Activated naive CD4-positive, alpha-beta T cell treated with anti-CD3 and anti-CD28 coated beads, Interleukin-2, amount 10 ng/mL, durations not matched to agents 7 days and 5 days (primary cell): ENCODE measurements at regions not wholly inside any gene's neighbourhood (a gene's known extent, or its start where the extent isn't known, plus 50 kb on each side); places are given as distances from the start of the nearest gene placed in this dataset.

Experiments
- CTCF ChIA-PET: fragments of 350-600 bp; sonication (Branson Sonifier 250); formaldehyde crosslinking; loops from one replicate; lab custom pipeline; 2021; ENCODE audit warnings: antibody characterized with exemption; lab: Charles Lee
- DNase-seq: peaks from one replicate; pipeline ENCODE4 v3.0.0-alpha.2; 2020
- H3K27ac Mint-ChIP-seq: one replicate; pipeline ENCODE4 v1.8.0; 2021; ENCODE audit warnings: mild to moderate bottlenecking, moderate library complexity, mixed read lengths
- H3K27me3 Mint-ChIP-seq: one replicate; pipeline ENCODE4 v1.8.0; 2021; ENCODE audit warnings: mild to moderate bottlenecking, mixed read lengths
- H3K36me3 Mint-ChIP-seq: one replicate; pipeline ENCODE4 v1.8.0; 2021; ENCODE audit warnings: mixed read lengths
- H3K4me1 Mint-ChIP-seq: one replicate; pipeline ENCODE4 v1.8.0; 2021; ENCODE audit warnings: mixed read lengths
- H3K4me3 Mint-ChIP-seq: one replicate; pipeline ENCODE4 v1.8.0; 2021; ENCODE audit warnings: mild to moderate bottlenecking, moderate library complexity, mixed read lengths
- H3K9me3 Mint-ChIP-seq: one replicate; pipeline ENCODE4 v1.8.0; 2021; ENCODE audit warnings: mixed read lengths

- H3K27me3 Mint-ChIP-seq: peaks cover 24% of the 10 kb centered on the region
- CTCF ChIA-PET: no interaction called here
- H3K36me3 Mint-ChIP-seq: no peaks in the 10 kb centered on the region
- no peak overlapping the region for H3K4me3 Mint-ChIP-seq
- no peak overlapping the region for H3K27ac Mint-ChIP-seq
- no peaks in the 10 kb centered on the region for H3K4me1 Mint-ChIP-seq
- no peaks in the 10 kb centered on the region for H3K9me3 Mint-ChIP-seq
- no peak for DNase-seq
These were observed 196.4 kb upstream of the HES1 start for GRCh38 chr3:193939527-193939926.

GRCh38 chr3:193940526-193940925, 195.4 kb upstream of the HES1 start:
- CTCF ChIA-PET: no interaction called here
- H3K36me3 Mint-ChIP-seq: no peaks in the 10 kb centered on the region
- H3K4me1 Mint-ChIP-seq: no peaks in the 10 kb centered on the region

GRCh38 chr3:193941486-193941885, 194.5 kb upstream of the HES1 start:
- Mint-ChIP-seq H3K36me3 (no peaks in the 10 kb centered on the region), H3K4me1 (no peaks in the 10 kb centered on the region), H3K27ac (no peak overlapping the region), H3K9me3 (no peaks in the 10 kb centered on the region), H3K27me3 (peaks cover 27% of the 10 kb centered on the region), H3K4me3 (no peak overlapping the region)
- CTCF ChIA-PET: no interaction called here
- no peak for DNase-seq

More at GRCh38 chr3:193940526-193940925, 195.4 kb upstream of the HES1 start:
- no peak for DNase-seq
- Mint-ChIP-seq H3K27ac (no peak overlapping the region), H3K27me3 (peaks cover 22% of the 10 kb centered on the region), H3K4me3 (no peak overlapping the region), H3K9me3 (no peaks in the 10 kb centered on the region)

GRCh38 chr3:193942516-193943055, 193.4 kb upstream of the HES1 start:
- Mint-ChIP-seq H3K4me1 (no peaks in the 10 kb centered on the region), H3K27ac (no peak overlapping the region), H3K9me3 (no peaks in the 10 kb centered on the region), H3K36me3 (no peaks in the 10 kb centered on the region), H3K4me3 (no peak overlapping the region), H3K27me3 (peaks cover 35% of the 10 kb centered on the region)
- CTCF ChIA-PET: interaction anchor here (0.6 kb wide), 1 partner anchor 10 kb away, joined by 3 read pairs; no protein-coding TSS in a partner anchor
- no peak for DNase-seq

- no peaks in the 10 kb centered on the region for H3K4me1 Mint-ChIP-seq
- DNase-seq: no peak
- CTCF ChIA-PET: no interaction called here
- no peaks in the 10 kb centered on the region for H3K36me3 Mint-ChIP-seq
- no peak overlapping the region for H3K4me3 Mint-ChIP-seq
- no peak overlapping the region for H3K27ac Mint-ChIP-seq
- H3K27me3 Mint-ChIP-seq: peaks cover 39% of the 10 kb centered on the region
- no peaks in the 10 kb centered on the region for H3K9me3 Mint-ChIP-seq
These were observed 192.7 kb upstream of the HES1 start for GRCh38 chr3:193943200-193943599.

- Mint-ChIP-seq H3K36me3 (no peaks in the 10 kb centered on the region), H3K27me3 (peaks cover 39% of the 10 kb centered on the region), H3K27ac (no peak overlapping the region), H3K4me3 (no peak overlapping the region), H3K4me1 (no peaks in the 10 kb centered on the region), H3K9me3 (no peaks in the 10 kb centered on the region)
- CTCF ChIA-PET: no interaction called here
- no peak for DNase-seq
These were observed 192.0 kb upstream of the HES1 start for GRCh38 chr3:193943851-193944517.

GRCh38 chr3:193944518-193944884, 191.4 kb upstream of the HES1 start:
- CTCF ChIA-PET: no interaction called here
- H3K27me3 Mint-ChIP-seq: peaks cover 39% of the 10 kb centered on the region
- H3K36me3 Mint-ChIP-seq: no peaks in the 10 kb centered on the region
- H3K4me1 Mint-ChIP-seq: no peaks in the 10 kb centered on the region
- no peak for DNase-seq
- H3K9me3 Mint-ChIP-seq: no peaks in the 10 kb centered on the region
- no peak overlapping the region for H3K27ac Mint-ChIP-seq
- no peak overlapping the region for H3K4me3 Mint-ChIP-seq

GRCh38 chr3:193945143-193945542, 190.8 kb upstream of the HES1 start:
- H3K27ac Mint-ChIP-seq: no peak overlapping the region
- peaks cover 38% of the 10 kb centered on the region for H3K27me3 Mint-ChIP-seq
- CTCF ChIA-PET: no interaction called here
- no peak for DNase-seq
- H3K9me3 Mint-ChIP-seq: no peaks in the 10 kb centered on the region
- no peaks in the 10 kb centered on the region for H3K36me3 Mint-ChIP-seq
- H3K4me1 Mint-ChIP-seq: no peaks in the 10 kb centered on the region
- H3K4me3 Mint-ChIP-seq: no peak overlapping the region

- CTCF ChIA-PET: no interaction called here
These were observed 189.0 kb upstream of the HES1 start for GRCh38 chr3:193946945-193947344.

GRCh38 chr3:193947596-193947995, 188.4 kb upstream of the HES1 start:
- Mint-ChIP-seq H3K4me1 (no peaks in the 10 kb centered on the region), H3K27me3 (peaks cover 49% of the 10 kb centered on the region), H3K9me3 (no peaks in the 10 kb centered on the region), H3K4me3 (no peak overlapping the region), H3K27ac (no peak overlapping the region), H3K36me3 (no peaks in the 10 kb centered on the region)
- DNase-seq: no peak
- CTCF ChIA-PET: no interaction called here

More at GRCh38 chr3:193946945-193947344, 189.0 kb upstream of the HES1 start:
- Mint-ChIP-seq H3K4me3 (no peak overlapping the region), H3K27ac (no peak overlapping the region), H3K27me3 (peaks cover 49% of the 10 kb centered on the region), H3K4me1 (no peaks in the 10 kb centered on the region), H3K9me3 (no peaks in the 10 kb centered on the region), H3K36me3 (no peaks in the 10 kb centered on the region)
- no peak for DNase-seq

- Mint-ChIP-seq H3K27ac (no peak overlapping the region), H3K4me1 (no peaks in the 10 kb centered on the region), H3K27me3 (peaks cover 53% of the 10 kb centered on the region), H3K4me3 (no peak overlapping the region), H3K36me3 (no peaks in the 10 kb centered on the region), H3K9me3 (no peaks in the 10 kb centered on the region)
- CTCF ChIA-PET: no interaction called here
- DNase-seq: no peak
These were observed 187.5 kb upstream of the HES1 start for GRCh38 chr3:193948459-193948858.

GRCh38 chr3:193951859-193952258, 184.1 kb upstream of the HES1 start:
- Mint-ChIP-seq H3K36me3 (no peaks in the 10 kb centered on the region), H3K27me3 (peaks cover 50% of the 10 kb centered on the region), H3K9me3 (peaks cover 10% of the 10 kb centered on the region), H3K4me3 (no peak overlapping the region), H3K27ac (no peak overlapping the region), H3K4me1 (no peaks in the 10 kb centered on the region)
- DNase-seq: no peak
- CTCF ChIA-PET: no interaction called here

GRCh38 chr3:193954752-193955151, 181.2 kb upstream of the HES1 start:
- Mint-ChIP-seq H3K27ac (no peak overlapping the region), H3K9me3 (peaks cover 10% of the 10 kb centered on the region), H3K4me1 (no peaks in the 10 kb centered on the region), H3K27me3 (peaks cover 45% of the 10 kb centered on the region), H3K36me3 (no peaks in the 10 kb centered on the region), H3K4me3 (no peak overlapping the region)
- CTCF ChIA-PET: no interaction called here
- DNase-seq: no peak

- H3K27ac Mint-ChIP-seq: no peak overlapping the region
- peaks cover 2% of the 10 kb centered on the region for H3K4me1 Mint-ChIP-seq
- H3K9me3 Mint-ChIP-seq: peaks cover 10% of the 10 kb centered on the region
- H3K27me3 Mint-ChIP-seq: peaks cover 45% of the 10 kb centered on the region
- no peak for DNase-seq
- no peak overlapping the region for H3K4me3 Mint-ChIP-seq
- CTCF ChIA-PET: no interaction called here
- no peaks in the 10 kb centered on the region for H3K36me3 Mint-ChIP-seq
These were observed 180.2 kb upstream of the HES1 start for GRCh38 chr3:193955719-193956118.

GRCh38 chr3:193959861-193960260, 176.1 kb upstream of the HES1 start:
- DNase-seq: no peak
- Mint-ChIP-seq H3K27me3 (peaks cover 56% of the 10 kb centered on the region), H3K4me1 (peaks cover 7% of the 10 kb centered on the region), H3K4me3 (no peak overlapping the region), H3K36me3 (no peaks in the 10 kb centered on the region), H3K9me3 (peaks cover 5% of the 10 kb centered on the region), H3K27ac (no peak overlapping the region)
- CTCF ChIA-PET: interaction anchor here (0.7 kb wide), 2 partner anchors 10 to 133 kb away, joined by 3 to 5 read pairs; no protein-coding TSS in a partner anchor
